A673 (cell line): ENCODE measurements at regions not wholly inside any gene's neighbourhood (a gene's known extent, or its start where the extent isn't known, plus 50 kb on each side); places are given as distances from the start of the nearest gene placed in this dataset.

Experiments
- BruUV-seq: library from RNA; stranded (reverse); fragments of 400-500 nt; replicated peaks from 2 replicates; lab custom pipeline; 2021; lab: Mats Ljungman, UMichigan
- CTCF ChIA-PET: fragments of 300-600 bp; sonication (Branson Sonifier 250); formaldehyde crosslinking; loops from one replicate; lab custom pipeline; 2022; ENCODE audit warnings: antibody characterized with exemption; lab: Charles Lee
- POLR2A ChIA-PET: fragments of 300-600 bp; sonication (Branson Sonifier 250); formaldehyde crosslinking; loops from one replicate; lab custom pipeline; 2022; ENCODE audit warnings: antibody characterized with exemption; ENCODE audit not compliant: low non-redundant PET; lab: Charles Lee
- DNase-seq: peaks from one replicate; pipeline ENCODE4 v3.0.0-alpha.2; 2015; ENCODE audit warnings: low spot score
- H3K27ac ChIP-seq: fragments of 200-600 bp; sonication (generic); 2 replicates; pipeline ENCODE4 v1.5.1; 2016; ENCODE audit warnings: mixed run types, low read depth, mild to moderate bottlenecking, mixed read lengths, antibody characterized with exemption, low read length; ENCODE audit not compliant: poor library complexity, severe bottlenecking
- H3K27me3 ChIP-seq: fragments of 200-600 bp; sonication (generic); replicated peaks from 2 replicates; pipeline ENCODE4 v1.6.1; 2017; ENCODE audit warnings: mixed run types, low read depth, mild to moderate bottlenecking, mixed read lengths, antibody characterized with exemption, low read length; ENCODE audit not compliant: insufficient read depth, poor library complexity
- H3K36me3 ChIP-seq: fragments of 200-600 bp; sonication (generic); 2 replicates; pipeline ENCODE4 v1.6.1; 2016; ENCODE audit warnings: mixed run types, mild to moderate bottlenecking, mixed read lengths, antibody characterized with exemption, low read length; ENCODE audit not compliant: insufficient read depth, poor library complexity, severe bottlenecking
- H3K4me1 ChIP-seq: fragments of 200-600 bp; sonication (generic); 2 replicates; pipeline ENCODE4 v1.6.1; 2017; ENCODE audit warnings: mixed run types, mild to moderate bottlenecking, mixed read lengths, antibody characterized with exemption, low read length; ENCODE audit not compliant: insufficient read depth, poor library complexity, severe bottlenecking
- H3K4me3 ChIP-seq: fragments of 200-600 bp; sonication (generic); 2 replicates; pipeline ENCODE4 v1.5.1; 2016; ENCODE audit warnings: low read depth, mixed run types, mild to moderate bottlenecking, mixed read lengths, low read length; ENCODE audit not compliant: poor library complexity, severe bottlenecking
- H3K9me3 ChIP-seq: fragments of 200-600 bp; sonication (generic); 2 replicates; pipeline ENCODE4 v1.6.1; 2016; ENCODE audit warnings: mixed run types, low read depth, mild to moderate bottlenecking, mixed read lengths, antibody characterized with exemption, low read length; ENCODE audit not compliant: poor library complexity, severe bottlenecking
- CTCF ChIP-seq: fragments of 300-800, 200-600 bp; sonication (generic); conservative IDR thresholded peaks from 2 replicates; pipeline ENCODE4 v1.5.1; 2017; ENCODE audit warnings: low read depth, mild to moderate bottlenecking, antibody characterized with exemption, low read length, moderate library complexity, mixed read lengths
- EZH2 ChIP-seq: fragments of 200-600 bp; sonication (generic); IDR thresholded peaks from 2 replicates; pipeline ENCODE4 v1.6.1; 2017; ENCODE audit warnings: borderline replicate concordance, low read depth, mild to moderate bottlenecking, mixed read lengths, antibody characterized with exemption, low read length; ENCODE audit not compliant: poor library complexity, severe bottlenecking
- intact Hi-C: fragments of 100-400 bp; cut with micrococcal nuclease; formaldehyde crosslinking; loops from one replicate; pipeline ENCODE4 v1.10.0; 2022; ENCODE audit not compliant: unreplicated experiment

- ChIA-PET CTCF (no interaction called here), POLR2A (no interaction called here)
- no peak overlapping the region for H3K4me3 ChIP-seq
- peaks cover 10% of the 10 kb centered on the region for H3K9me3 ChIP-seq
- no TSS peak for BruUV-seq
- intact Hi-C loops: no loop called here
- H3K27me3 ChIP-seq: peaks cover 9% of the 10 kb centered on the region
- no peak overlapping the region for H3K27ac ChIP-seq
- TF ChIP-seq CTCF (no peak), EZH2 (no peak)
- no peak for DNase-seq
- no peaks in the 10 kb centered on the region for H3K36me3 ChIP-seq
- no peaks in the 10 kb centered on the region for H3K4me1 ChIP-seq
Measured at GRCh38 chr4:188987011-188987410, 847.8 kb downstream of the TRIML1 start.

- TF ChIP-seq CTCF (no peak), EZH2 (no peak)
- no peaks in the 10 kb centered on the region for H3K4me1 ChIP-seq
- no peaks in the 10 kb centered on the region for H3K36me3 ChIP-seq
- H3K4me3 ChIP-seq: no peak overlapping the region
- DNase-seq: no peak
- ChIA-PET CTCF (no interaction called here), POLR2A (no interaction called here)
- intact Hi-C loops: no loop called here
- peaks cover 14% of the 10 kb centered on the region for H3K27me3 ChIP-seq
- no peak overlapping the region for H3K27ac ChIP-seq
- BruUV-seq: no TSS peak
- peaks cover 10% of the 10 kb centered on the region for H3K9me3 ChIP-seq
Measured at GRCh38 chr4:188988131-188988530, 848.9 kb downstream of the TRIML1 start.

- peaks cover 5% of the 10 kb centered on the region for H3K9me3 ChIP-seq
- H3K27me3 ChIP-seq: peaks cover 16% of the 10 kb centered on the region
- H3K4me1 ChIP-seq: no peaks in the 10 kb centered on the region
- DNase-seq: no peak
- no peak overlapping the region for H3K27ac ChIP-seq
- no peak overlapping the region for H3K4me3 ChIP-seq
- TF ChIP-seq CTCF: no peak
- TF ChIP-seq EZH2: no peak
- intact Hi-C loops: no loop called here
- no TSS peak for BruUV-seq
- ChIA-PET POLR2A (no interaction called here), CTCF (no interaction called here)
- H3K36me3 ChIP-seq: no peaks in the 10 kb centered on the region
Measured at GRCh38 chr4:188989371-188989770, 850.1 kb downstream of the TRIML1 start.
